ENCODE measurements at regions not wholly inside any gene's neighbourhood (a gene's known extent, or its start where the extent isn't known, plus 50 kb on each side); places are given as distances from the start of the nearest gene placed in this dataset.

- TF ChIP-seq ZBTB49 (CRISPR knock-in tag; IDR thresholded peaks at IDR 0.05; ENCODE audit: borderline replicate concordance) = no peak
- TF ChIP-seq ZFYVE20 (CRISPR knock-in tag; IDR thresholded peaks at IDR 0.05; ENCODE audit: borderline replicate concordance, low read depth) = no peak
- peak; percentile 40; the same call in 1 of the 2 replicates for TF ChIP-seq SMC3 (IDR thresholded peaks at IDR 0.05; ENCODE audit: low read length)
These were observed 296.8 kb downstream of the UTRN start (continued) for GRCh38 chr6:144581812-144582537.

GRCh38 chr6:144582939-144583613, 297.9 kb downstream of the UTRN start:
- no peak for FAIRE-seq
- Histone ChIP-seq H3K27me3 (ENCODE audit: control insufficient read depth in 1 of 2, insufficient read depth in 2 of 2, low read length in 2 of 2) (no peaks in the 10 kb centered on the region), H3K9ac (ENCODE audit: insufficient read depth, low read depth, low read length) (no peak overlapping the region), H4K20me1 (ENCODE audit: insufficient read depth, low read length) (no peaks in the 10 kb centered on the region), H3K4me2 (ENCODE audit: low read depth, low read length) (no peak overlapping the region), H3K4me3 (replicated peaks in 1 of 3; ENCODE audit: insufficient read depth in 1 of 3, low read depth in 2 of 3, low read length in 3 of 3) (no peak overlapping the region), H2AFZ (ENCODE audit: low read length) (no peak overlapping the region), H3K27ac (ENCODE audit: extremely low read length, insufficient read depth, low read length) (no peak overlapping the region), H3K4me1 (ENCODE audit: insufficient read depth, low read length) (peaks cover 32% of the 10 kb centered on the region), H3K79me2 (ENCODE audit: insufficient read depth, low read length) (no peaks in the 10 kb centered on the region), H3K36me3 (replicated peaks in 1 of 2; ENCODE audit: control insufficient read depth in 1 of 2, insufficient read depth in 2 of 2, low read length in 2 of 2) (peaks cover 24 to 43% of the 10 kb centered on the region in 2 experiments), H3K9me3 (ENCODE audit: low read length) (no peaks in the 10 kb centered on the region)
- no peak for ATAC-seq
- ChIA-PET POLR2A (no interaction called here), CTCF (ENCODE audit: low intra/inter-chr PET ratio, low total read pairs) (no interaction called here)
- in situ Hi-C loops (cut with HindIII; ENCODE audit: extremely low pct_ligation_motif_present, low pct_unique_long_range_greater_than_20kb) = loop anchor here (5.0 to 10.0 kb wide), 4 partner anchors 354 to 1052 kb away; no protein-coding TSS in a partner anchor
- no TSS peak for BruUV-seq (replicated peaks)
- 91% methylated on average over 16 of the region's 16 CpGs for WGBS (ENCODE audit: low lambda C conversion rate)
- no peak for TF ChIP-seq HCFC1 (IDR thresholded peaks at IDR 0.05; ENCODE audit: low read depth, low read length)
- TF ChIP-seq YEATS2 (CRISPR knock-in tag; IDR thresholded peaks at IDR 0.05; ENCODE audit: borderline replicate concordance) = no peak
- no peak for TF ChIP-seq GABPA (IDR thresholded peaks at IDR 0.05; ENCODE audit: low read depth, low read length)
- no peak for TF ChIP-seq GABPA (CRISPR knock-in tag; IDR thresholded peaks at IDR 0.05; ENCODE audit: low read depth)
- no peak for TF ChIP-seq NFYC (CRISPR knock-in tag; IDR thresholded peaks at IDR 0.05)
- TF ChIP-seq ZNF317 (CRISPR knock-in tag; IDR thresholded peaks at IDR 0.05) = no peak
- no peak for TF ChIP-seq IRF9 (CRISPR knock-in tag; IDR thresholded peaks at IDR 0.05; ENCODE audit: borderline replicate concordance)
- no peak for TF ChIP-seq ZNF17 (CRISPR knock-in tag; IDR thresholded peaks at IDR 0.05)
- no peak for TF ChIP-seq BRD4 (CRISPR knock-in tag; IDR thresholded peaks at IDR 0.05)
- no peak for TF ChIP-seq RARG (CRISPR knock-in tag; IDR thresholded peaks at IDR 0.05; ENCODE audit: low read depth)
- TF ChIP-seq HNRNPK (IDR thresholded peaks at IDR 0.05; ENCODE audit: low read depth, low read length, poor library complexity, severe bottlenecking) = no peak
- intact Hi-C loops (cut with micrococcal nuclease; ENCODE audit: unreplicated experiment) = no loop called here
- DNase-seq (ENCODE audit: low spot score) = no peak

Data from HepG2 (cell line).